DND-41 (cell line): ENCODE measurements at regions not wholly inside any gene's neighbourhood (a gene's known extent, or its start where the extent isn't known, plus 50 kb on each side); places are given as distances from the start of the nearest gene placed in this dataset.

Experiments
- ATAC-seq: fragments of 200-7000 bp; cut with Tn5 transposase; 3 replicates; pipeline ENCODE4 v1.9.1; 2021; ENCODE audit warnings: low read depth; ENCODE audit not compliant: insufficient read depth
- DNase-seq: peaks from one replicate; pipeline ENCODE4 v3.0.0-alpha.2; 2020
- H2AFZ ChIP-seq: 2 replicates; pipeline ENCODE4 v1.6.0; 2012; ENCODE audit warnings: low read depth, low read length
- H3K27ac ChIP-seq: 2 replicates; pipeline ENCODE4 v1.5.1; 2012; ENCODE audit warnings: low read length, inconsistent platforms
- H3K27me3 ChIP-seq: fragments of 200-600 bp; sonication (generic); 2 replicates; pipeline ENCODE4 v1.6.0; 2012; ENCODE audit warnings: low read length, mild to moderate bottlenecking, inconsistent platforms; ENCODE audit not compliant: insufficient read depth, poor library complexity
- H3K36me3 ChIP-seq: 2 replicates; pipeline ENCODE4 v1.5.1; 2012; ENCODE audit warnings: low read length, inconsistent platforms; ENCODE audit not compliant: insufficient read depth
- H3K4me1 ChIP-seq: 2 replicates; pipeline ENCODE4 v1.5.1; 2012; ENCODE audit warnings: mild to moderate bottlenecking, low read length; ENCODE audit not compliant: insufficient read depth
- H3K4me2 ChIP-seq: 2 replicates; pipeline ENCODE4 v1.6.0; 2012; ENCODE audit warnings: mild to moderate bottlenecking, moderate library complexity, low read length, inconsistent platforms; ENCODE audit not compliant: insufficient read depth
- H3K4me3 ChIP-seq, 2 experiments: fragments of 200-600 bp in 1 of 2; shearing (Covaris generic) in 1 of 2; 2 replicates each; pipeline ENCODE4 v1.5.1; 2012 to 2016; ENCODE audit warnings: inconsistent platforms in 2 of 2, low read length in 2 of 2, mild to moderate bottlenecking in 2 of 2, low read depth in 1 of 2, moderate library complexity in 1 of 2
- H3K79me2 ChIP-seq: 2 replicates; pipeline ENCODE4 v1.6.0; 2012; ENCODE audit warnings: low read length, inconsistent platforms; ENCODE audit not compliant: insufficient read depth
- H3K9ac ChIP-seq: 2 replicates; pipeline ENCODE4 v1.6.0; 2012; ENCODE audit warnings: low read depth, mild to moderate bottlenecking, inconsistent platforms, low read length, moderate library complexity
- H3K9me3 ChIP-seq: 2 replicates; pipeline ENCODE4 v1.5.1; 2012; ENCODE audit warnings: low read length, moderate library complexity, mild to moderate bottlenecking, inconsistent platforms; ENCODE audit not compliant: insufficient read depth, severe bottlenecking
- H4K20me1 ChIP-seq: 2 replicates; pipeline ENCODE4 v1.6.0; 2012; ENCODE audit warnings: low read length; ENCODE audit not compliant: insufficient read depth
- EZH2 ChIP-seq: IDR thresholded peaks from 3 replicates; pipeline ENCODE4 v1.6.1; 2012; ENCODE audit warnings: borderline replicate concordance, low read depth, mild to moderate bottlenecking, moderate library complexity, low read length, inconsistent platforms; ENCODE audit not compliant: severe bottlenecking
- TF ChIP-seq, protein P1 (sequence below): IDR thresholded peaks from 2 replicates; pipeline ENCODE4 v1.5.1; 2012; ENCODE audit warnings: borderline replicate concordance, low read length, moderate library complexity, mild to moderate bottlenecking; ENCODE audit not compliant: poor library complexity, severe bottlenecking; ENCODE audit errors: extremely low read depth

DNA sequence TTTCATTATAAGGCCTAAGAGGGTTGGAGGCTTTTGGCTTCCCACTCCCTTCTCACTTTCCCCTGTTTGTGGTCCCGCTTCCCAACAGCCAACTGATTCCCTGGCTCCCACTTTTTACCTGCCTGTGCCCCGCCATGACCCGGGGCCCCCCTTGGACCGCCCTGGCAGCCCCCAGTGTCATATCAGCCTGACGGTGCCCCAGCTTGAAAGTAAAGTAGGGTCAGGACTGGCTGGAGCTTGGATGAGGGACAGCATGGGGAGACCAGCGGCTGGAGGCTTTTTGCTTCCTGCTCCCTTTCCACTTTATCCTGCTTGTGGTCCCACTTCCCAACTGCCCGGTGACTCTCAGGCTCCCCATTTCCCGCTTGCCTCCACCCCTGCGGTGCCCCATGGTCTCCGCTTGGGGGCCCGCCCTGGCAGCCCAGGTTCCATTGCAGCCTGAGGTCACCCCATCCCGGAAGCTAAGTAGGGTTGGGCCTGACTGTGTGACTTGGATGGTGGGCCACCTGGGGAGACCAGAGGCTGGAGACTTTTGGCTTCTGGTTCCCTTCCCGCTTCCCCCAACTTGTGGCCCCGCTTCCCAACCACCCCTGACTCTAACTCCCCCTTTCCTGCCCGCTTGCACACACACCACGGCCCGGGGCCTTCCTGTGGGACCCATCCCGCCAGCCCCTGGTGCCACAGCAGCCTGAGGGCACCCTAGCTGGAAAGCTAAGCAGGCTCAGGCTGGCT lies 2274.7 kb downstream of the TP53TG3F start:
- Histone ChIP-seq H3K9ac (no peak overlapping the region), H4K20me1 (no peaks in the 10 kb centered on the region), H2AFZ (no peak overlapping the region), H3K4me3 (no peak overlapping the region), H3K36me3 (no peaks in the 10 kb centered on the region; the same call in 1 of the 2 replicates), H3K4me1 (0 out of 2 replicates have a peak, but pooled peaks cover 2% of the 10 kb centered on the region), H3K9me3 (peaks cover 22% of the 10 kb centered on the region), H3K4me2 (no peak overlapping the region), H3K79me2 (no peaks in the 10 kb centered on the region), H3K27ac (no peak overlapping the region), H3K27me3 (no peaks in the 10 kb centered on the region)
- DNase-seq: no peak
- no peak for ATAC-seq
- no peak for TF ChIP-seq EZH2
- TF ChIP-seq, protein P1, sequence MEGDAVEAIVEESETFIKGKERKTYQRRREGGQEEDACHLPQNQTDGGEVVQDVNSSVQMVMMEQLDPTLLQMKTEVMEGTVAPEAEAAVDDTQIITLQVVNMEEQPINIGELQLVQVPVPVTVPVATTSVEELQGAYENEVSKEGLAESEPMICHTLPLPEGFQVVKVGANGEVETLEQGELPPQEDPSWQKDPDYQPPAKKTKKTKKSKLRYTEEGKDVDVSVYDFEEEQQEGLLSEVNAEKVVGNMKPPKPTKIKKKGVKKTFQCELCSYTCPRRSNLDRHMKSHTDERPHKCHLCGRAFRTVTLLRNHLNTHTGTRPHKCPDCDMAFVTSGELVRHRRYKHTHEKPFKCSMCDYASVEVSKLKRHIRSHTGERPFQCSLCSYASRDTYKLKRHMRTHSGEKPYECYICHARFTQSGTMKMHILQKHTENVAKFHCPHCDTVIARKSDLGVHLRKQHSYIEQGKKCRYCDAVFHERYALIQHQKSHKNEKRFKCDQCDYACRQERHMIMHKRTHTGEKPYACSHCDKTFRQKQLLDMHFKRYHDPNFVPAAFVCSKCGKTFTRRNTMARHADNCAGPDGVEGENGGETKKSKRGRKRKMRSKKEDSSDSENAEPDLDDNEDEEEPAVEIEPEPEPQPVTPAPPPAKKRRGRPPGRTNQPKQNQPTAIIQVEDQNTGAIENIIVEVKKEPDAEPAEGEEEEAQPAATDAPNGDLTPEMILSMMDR: no peak

DNA sequence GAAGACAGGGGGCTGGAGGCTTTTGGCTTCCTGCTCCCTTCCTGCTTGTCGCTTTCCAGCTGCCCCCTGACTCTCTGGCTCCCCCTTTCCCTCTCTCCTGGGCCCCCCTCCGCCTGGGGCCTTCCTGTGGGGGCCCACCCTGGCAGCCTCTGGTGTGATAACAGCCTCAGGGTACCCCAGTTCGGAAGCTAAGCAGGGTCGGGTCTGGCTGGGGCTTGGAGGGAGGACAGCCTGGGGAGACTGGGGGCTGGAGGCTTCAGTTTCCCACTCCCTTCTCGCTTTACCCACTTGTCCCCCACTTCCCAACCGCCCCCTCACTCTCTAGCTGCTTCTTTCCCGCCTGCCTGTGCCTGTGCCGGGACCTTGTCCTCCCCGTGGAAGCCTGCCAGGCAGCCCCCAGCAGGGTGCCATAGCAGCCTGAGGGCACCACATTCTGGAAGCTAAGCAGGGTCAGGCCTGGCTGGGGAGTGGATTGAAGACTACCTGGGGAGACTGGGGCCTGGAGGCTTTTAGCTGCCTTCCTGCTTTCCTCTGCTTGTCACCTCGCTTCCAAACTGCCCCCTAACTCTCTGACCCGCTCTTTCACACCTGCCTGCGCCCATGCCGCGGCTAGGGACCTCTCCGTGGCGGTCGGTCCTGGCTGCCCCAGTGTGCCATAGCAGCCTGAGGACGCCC lies 2275.5 kb downstream of the TP53TG3F start:
- no peaks in the 10 kb centered on the region for H3K27me3 ChIP-seq
- peaks cover 22% of the 10 kb centered on the region for H3K9me3 ChIP-seq
- H4K20me1 ChIP-seq: no peaks in the 10 kb centered on the region
- no peak for DNase-seq
- no peak overlapping the region for H2AFZ ChIP-seq
- H3K27ac ChIP-seq: no peak overlapping the region
- H3K9ac ChIP-seq: no peak overlapping the region
- 0 out of 2 replicates have a peak, but pooled peaks cover 2% of the 10 kb centered on the region for H3K4me1 ChIP-seq
- TF ChIP-seq EZH2: no peak
- TF ChIP-seq, protein P1: no peak
- H3K4me2 ChIP-seq: no peak overlapping the region
- H3K36me3 ChIP-seq: no peaks in the 10 kb centered on the region; the same call in 1 of the 2 replicates
- no peaks in the 10 kb centered on the region for H3K79me2 ChIP-seq
- H3K4me3 ChIP-seq: no peak overlapping the region
- ATAC-seq: no peak

GRCh38 chr16:35735403-35736251 lies 2276.2 kb downstream of the TP53TG3F start:
- DNase-seq (no peak), ATAC-seq (no peak)
- Histone ChIP-seq H3K4me3 (no peak overlapping the region), H3K27ac (no peak overlapping the region), H3K9ac (no peak overlapping the region), H3K9me3 (peaks cover 26% of the 10 kb centered on the region), H3K4me2 (no peak overlapping the region), H4K20me1 (no peaks in the 10 kb centered on the region), H3K79me2 (no peaks in the 10 kb centered on the region), H3K36me3 (no peaks in the 10 kb centered on the region; the same call in 1 of the 2 replicates), H3K27me3 (no peaks in the 10 kb centered on the region), H2AFZ (no peak overlapping the region), H3K4me1 (0 out of 2 replicates have a peak, but pooled peaks cover 2% of the 10 kb centered on the region)
- TF ChIP-seq, protein P1: no peak
- no peak for TF ChIP-seq EZH2
